ENCODE measurements at regions not wholly inside any gene's neighbourhood (a gene's known extent, or its start where the extent isn't known, plus 50 kb on each side); places are given as distances from the start of the nearest gene placed in this dataset.
A peak's percentile ranks its signal among the peaks of the same experiment; 100 is the strongest.

- TF ChIP-seq REST (IDR thresholded peaks at IDR 0.05; ENCODE audit: insufficient read depth in 1 of 2, low read depth in 2 of 2, low read length in 2 of 2) (peak; percentile 98 to 99), FOXP2 (optimal IDR thresholded peaks at IDR 0.05; ENCODE audit: borderline replicate concordance, extremely low read depth, extremely low read length, insufficient read depth) (no peak)
Observed at GRCh38 chr15:77702211-77702957, 69.7 kb upstream of the LINGO1 start.

DNA sequence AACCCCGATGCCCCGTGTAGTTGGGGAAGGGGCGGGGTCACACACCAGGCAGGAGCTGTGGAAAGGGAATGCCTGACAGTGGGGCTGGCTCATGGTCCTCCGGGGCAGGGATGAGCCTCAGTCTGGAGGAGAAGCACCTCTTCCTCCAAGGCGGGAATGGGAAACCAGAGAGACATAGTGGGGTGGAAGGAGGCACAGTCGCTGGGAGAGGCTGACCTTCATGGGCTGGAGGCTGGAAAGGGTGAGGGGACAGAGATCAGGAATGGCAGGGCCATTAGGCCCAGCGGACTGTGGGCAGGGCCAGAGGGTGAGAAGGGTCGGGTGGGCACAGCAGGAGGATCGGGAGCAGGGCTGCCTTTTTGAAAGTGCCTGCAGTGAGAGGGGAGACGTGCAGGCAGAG is 65.8 kb upstream of the LINGO1 start:
- no peak for TF ChIP-seq SIN3A (IDR thresholded peaks at IDR 0.05; ENCODE audit: borderline replicate concordance, insufficient read depth, low read length)
- TF ChIP-seq POLR2AphosphoS5 (IDR thresholded peaks at IDR 0.05; ENCODE audit: low read depth, low read length) = no peak
- no peak for TF ChIP-seq TAF1 (IDR thresholded peaks at IDR 0.05; ENCODE audit: borderline replicate concordance, insufficient read depth, low read length)
- TF ChIP-seq FOXP2 (optimal IDR thresholded peaks at IDR 0.05; ENCODE audit: borderline replicate concordance, extremely low read depth, extremely low read length, insufficient read depth) = no peak
- TF ChIP-seq REST (IDR thresholded peaks at IDR 0.05; ENCODE audit: insufficient read depth in 1 of 2, low read depth in 2 of 2, low read length in 2 of 2) = no peak

DNA sequence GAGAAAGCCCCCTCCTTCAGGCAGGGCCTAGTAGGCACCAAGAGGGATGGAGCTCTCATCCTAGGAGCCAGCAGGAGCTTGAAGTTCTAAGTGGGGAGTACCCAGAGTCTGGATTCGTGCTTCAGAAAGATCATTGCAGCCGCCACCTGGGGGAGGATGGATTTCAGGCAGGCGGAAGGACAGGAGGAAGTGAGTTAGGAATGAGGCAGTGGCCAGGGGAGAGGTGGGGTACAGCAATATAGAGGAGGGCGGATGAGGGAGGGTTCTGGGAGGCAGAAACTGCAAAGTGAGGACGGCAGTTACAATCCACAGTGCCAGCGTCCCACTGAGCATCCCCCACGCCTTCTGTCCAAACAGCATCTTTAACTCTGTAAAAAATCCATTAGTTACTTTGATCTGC is 65.2 kb upstream of the LINGO1 start:
- TF ChIP-seq POLR2AphosphoS5 (IDR thresholded peaks at IDR 0.05; ENCODE audit: low read depth, low read length) (no peak), REST (IDR thresholded peaks at IDR 0.05; ENCODE audit: insufficient read depth in 1 of 2, low read depth in 2 of 2, low read length in 2 of 2) (no peak), SIN3A (IDR thresholded peaks at IDR 0.05; ENCODE audit: borderline replicate concordance, insufficient read depth, low read length) (no peak), FOXP2 (optimal IDR thresholded peaks at IDR 0.05; ENCODE audit: borderline replicate concordance, extremely low read depth, extremely low read length, insufficient read depth) (no peak), TAF1 (IDR thresholded peaks at IDR 0.05; ENCODE audit: borderline replicate concordance, insufficient read depth, low read length) (no peak)

DNA sequence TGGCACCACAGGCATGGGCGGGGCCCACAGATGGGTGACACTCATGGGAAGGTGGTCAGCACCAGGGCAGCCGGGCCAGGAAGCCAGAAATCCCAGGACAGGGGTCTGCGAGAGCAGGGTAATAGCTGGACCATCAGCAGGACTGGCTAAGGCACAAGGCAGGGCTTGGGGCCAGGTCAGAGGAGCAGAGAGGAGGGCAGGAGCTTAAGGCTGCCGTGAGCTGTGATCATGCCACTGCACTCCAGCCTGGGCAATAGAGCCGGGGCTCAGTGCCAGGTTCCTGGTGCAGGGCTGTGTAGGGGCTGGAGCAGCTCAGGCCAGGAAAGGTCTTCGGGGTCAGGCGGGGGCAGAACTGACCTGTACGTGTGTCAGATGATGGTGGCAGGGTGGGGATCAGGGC is 64.2 kb upstream of the LINGO1 start:
- TF ChIP-seq TAF1 (IDR thresholded peaks at IDR 0.05; ENCODE audit: borderline replicate concordance, insufficient read depth, low read length) (no peak), REST (IDR thresholded peaks at IDR 0.05; ENCODE audit: insufficient read depth in 1 of 2, low read depth in 2 of 2, low read length in 2 of 2) (no peak), SIN3A (IDR thresholded peaks at IDR 0.05; ENCODE audit: borderline replicate concordance, insufficient read depth, low read length) (no peak), POLR2AphosphoS5 (IDR thresholded peaks at IDR 0.05; ENCODE audit: low read depth, low read length) (no peak), FOXP2 (optimal IDR thresholded peaks at IDR 0.05; ENCODE audit: borderline replicate concordance, extremely low read depth, extremely low read length, insufficient read depth) (no peak)

Measured in PFSK-1 (cell line).